PC-3 (cell line): ENCODE measurements at regions not wholly inside any gene's neighbourhood (a gene's known extent, or its start where the extent isn't known, plus 50 kb on each side); places are given as distances from the start of the nearest gene placed in this dataset.

Experiments
- CTCF ChIP-seq: fragments of 300-600 bp; sonication (generic); conservative IDR thresholded peaks from 2 replicates; pipeline ENCODE4 v1.5.1; 2017; ENCODE audit warnings: antibody characterized with exemption, low read depth, mild to moderate bottlenecking, low read length
- EZH2 ChIP-seq: fragments of 300-600 bp; sonication (generic); IDR thresholded peaks from one replicate; pipeline ENCODE4 v1.6.1; 2017; ENCODE audit warnings: antibody characterized with exemption, mild to moderate bottlenecking, low read length; ENCODE audit not compliant: unreplicated experiment

GRCh38 chr11:115887316-115887715 lies 383.1 kb upstream of the CADM1 start:
- no peak for TF ChIP-seq CTCF
- no peak for TF ChIP-seq EZH2
